HG03064 (cell line): ENCODE measurements at regions not wholly inside any gene's neighbourhood (a gene's known extent, or its start where the extent isn't known, plus 50 kb on each side); places are given as distances from the start of the nearest gene placed in this dataset.
"Not testable (repeated sequence)": the region's sequence is repeated elsewhere in the genome, so short reads cannot be mapped to it uniquely, and the experiment has no call there.

Experiments used
- ATAC-seq: cut with Tn5 transposase; IDR thresholded peaks from one replicate; pipeline ENCODE4 v1.9.1; 2021; ENCODE audit warnings: low read depth; ENCODE audit not compliant: unreplicated experiment

DNA sequence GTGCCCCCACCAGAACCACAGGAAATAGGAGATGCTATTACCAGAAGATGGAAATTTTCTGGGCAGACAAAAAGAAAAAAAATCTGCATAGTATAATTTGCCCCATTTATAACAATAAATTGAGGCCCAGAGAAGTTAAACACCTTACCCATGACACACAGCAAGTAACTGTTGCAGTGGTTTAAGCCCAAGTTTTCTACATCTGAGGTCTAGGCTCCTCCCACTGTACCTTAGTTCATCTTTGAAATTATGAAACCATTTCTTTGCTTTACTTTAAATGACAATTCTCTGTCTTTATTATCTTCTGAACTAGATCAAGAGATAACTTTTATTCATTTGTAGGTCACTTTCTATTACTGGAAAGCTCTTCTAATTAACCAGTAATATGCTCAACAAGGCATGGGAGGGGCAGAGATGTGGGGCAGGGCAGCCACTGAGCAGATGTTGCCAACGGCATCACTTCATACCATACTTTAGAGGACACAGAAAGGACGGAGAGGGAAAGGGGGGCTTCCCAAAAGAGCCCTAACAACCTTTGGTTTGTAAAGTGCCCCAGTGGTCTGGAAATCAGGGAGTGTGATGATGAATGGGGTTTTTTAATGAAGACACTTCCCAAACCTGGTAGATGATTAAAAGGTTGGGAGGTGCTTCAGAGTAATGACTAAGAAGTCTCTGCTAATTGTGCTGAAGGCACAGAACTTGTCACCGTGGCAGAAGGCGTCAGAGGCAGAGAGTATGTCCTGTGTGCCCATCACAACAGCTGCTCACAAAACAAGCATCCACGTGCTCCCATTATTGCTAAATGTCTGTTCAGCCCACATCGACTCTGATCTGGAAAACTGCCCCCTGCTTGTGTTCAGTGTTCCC is 342.5 kb downstream of the SHQ1 start:
- no peak for ATAC-seq

DNA sequence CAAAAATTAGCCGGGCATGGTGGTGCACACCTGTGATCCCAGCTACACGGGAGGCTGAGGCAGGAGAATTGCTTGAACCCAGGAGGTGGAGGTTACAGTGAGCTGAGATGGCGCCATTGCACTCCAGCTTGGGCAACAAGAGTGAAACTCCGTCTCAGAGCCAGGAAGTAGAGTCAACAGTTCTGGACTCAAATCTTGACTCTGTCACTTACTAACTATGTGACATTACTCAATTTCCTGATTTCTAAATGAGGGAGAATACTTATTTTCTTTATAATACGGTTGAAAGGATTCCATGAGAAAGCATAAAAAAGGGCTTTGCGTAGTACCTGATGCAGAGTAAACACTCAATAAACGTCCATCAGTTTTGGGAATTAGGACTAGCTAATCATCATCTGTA is 350.7 kb downstream of the SHQ1 start:
- not testable (repeated sequence) for ATAC-seq

DNA sequence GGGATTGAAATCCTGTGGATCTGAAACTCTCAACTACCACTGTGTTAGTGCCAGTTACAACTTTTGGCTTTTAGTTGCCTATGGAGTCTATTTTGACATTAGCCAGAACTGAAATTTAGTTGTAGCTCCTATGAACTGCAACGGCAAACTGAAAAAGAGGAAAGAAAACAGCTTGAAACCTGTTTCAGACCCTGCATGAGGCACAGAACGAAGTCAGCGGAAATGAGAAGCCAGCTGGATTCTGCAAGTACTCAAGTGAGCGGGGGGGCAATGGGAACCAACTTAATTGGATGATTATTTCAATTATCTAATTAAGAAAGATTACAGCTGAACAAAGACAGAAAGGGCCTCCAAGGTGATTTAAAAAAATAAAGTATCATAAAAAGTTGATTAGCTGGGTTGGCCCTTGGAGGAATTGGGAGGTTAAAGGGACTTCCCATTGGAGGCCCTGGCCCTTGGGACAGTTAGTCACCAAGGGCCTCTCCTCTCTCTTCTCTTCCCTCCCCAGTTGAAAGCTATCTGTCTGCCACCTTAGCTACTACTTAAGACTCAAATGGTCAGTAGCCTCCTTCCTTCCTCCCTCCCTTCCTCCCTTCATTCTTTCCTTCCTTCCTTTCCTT is 352.1 kb downstream of the SHQ1 start:
- ATAC-seq: no peak

DNA sequence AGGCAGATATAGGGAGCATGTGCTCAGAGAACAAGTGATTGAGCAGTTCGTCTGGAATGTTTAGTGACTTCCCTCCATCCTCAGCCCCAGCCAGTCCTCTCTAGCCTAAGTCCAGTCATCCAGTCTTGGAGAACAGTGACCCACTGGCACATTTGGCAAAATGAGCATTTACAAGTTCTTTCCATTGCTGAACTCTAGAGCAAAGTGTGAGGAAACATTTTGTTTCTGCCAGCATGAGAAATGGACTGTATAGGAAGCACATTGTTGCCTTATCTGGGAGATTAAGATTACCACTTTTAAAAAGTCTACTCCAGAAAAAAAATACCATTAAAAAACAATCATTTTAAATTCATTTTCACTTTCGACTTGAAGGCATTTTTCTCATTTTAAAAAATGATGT is 353.6 kb downstream of the SHQ1 start:
- no peak for ATAC-seq

DNA sequence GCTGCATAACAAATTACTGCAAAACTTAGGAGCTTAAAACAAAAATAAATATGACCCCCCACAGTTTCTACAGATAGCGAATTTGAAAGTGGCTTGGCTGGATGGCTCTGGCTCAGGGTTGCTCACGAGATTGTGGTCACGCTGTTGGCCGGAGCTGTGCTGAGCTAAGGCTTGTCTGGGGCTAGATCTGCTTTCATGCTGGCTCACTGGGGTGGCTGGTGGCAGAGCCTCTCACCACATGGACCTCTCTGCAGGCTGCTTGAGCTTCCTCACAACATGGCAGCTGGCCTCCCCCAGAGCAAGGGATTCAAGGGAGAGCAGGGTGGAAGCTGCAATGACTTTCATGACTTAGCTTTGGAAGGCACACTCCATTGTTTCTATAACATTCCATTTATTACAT is 354.1 kb downstream of the SHQ1 start:
- ATAC-seq: no peak

DNA sequence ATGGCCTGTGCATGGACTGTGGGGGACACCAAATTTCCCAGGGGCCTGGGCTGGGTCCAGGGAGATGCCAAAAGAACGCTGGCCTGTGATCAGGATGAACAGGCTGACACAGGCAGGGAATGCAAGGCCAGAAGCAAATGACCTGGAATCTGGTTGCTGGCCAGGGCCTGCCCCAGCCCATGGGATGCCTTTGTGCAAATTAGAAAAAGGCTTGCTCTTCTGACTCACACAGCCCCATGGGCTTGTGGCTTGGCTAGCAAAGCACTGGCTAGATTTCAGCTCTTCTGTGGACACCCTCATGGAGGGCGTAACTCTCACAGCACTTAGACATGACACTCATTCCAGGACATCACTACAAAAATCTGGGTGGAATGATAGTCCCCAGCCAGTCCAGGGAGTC is 356.0 kb downstream of the SHQ1 start:
- no peak for ATAC-seq

DNA sequence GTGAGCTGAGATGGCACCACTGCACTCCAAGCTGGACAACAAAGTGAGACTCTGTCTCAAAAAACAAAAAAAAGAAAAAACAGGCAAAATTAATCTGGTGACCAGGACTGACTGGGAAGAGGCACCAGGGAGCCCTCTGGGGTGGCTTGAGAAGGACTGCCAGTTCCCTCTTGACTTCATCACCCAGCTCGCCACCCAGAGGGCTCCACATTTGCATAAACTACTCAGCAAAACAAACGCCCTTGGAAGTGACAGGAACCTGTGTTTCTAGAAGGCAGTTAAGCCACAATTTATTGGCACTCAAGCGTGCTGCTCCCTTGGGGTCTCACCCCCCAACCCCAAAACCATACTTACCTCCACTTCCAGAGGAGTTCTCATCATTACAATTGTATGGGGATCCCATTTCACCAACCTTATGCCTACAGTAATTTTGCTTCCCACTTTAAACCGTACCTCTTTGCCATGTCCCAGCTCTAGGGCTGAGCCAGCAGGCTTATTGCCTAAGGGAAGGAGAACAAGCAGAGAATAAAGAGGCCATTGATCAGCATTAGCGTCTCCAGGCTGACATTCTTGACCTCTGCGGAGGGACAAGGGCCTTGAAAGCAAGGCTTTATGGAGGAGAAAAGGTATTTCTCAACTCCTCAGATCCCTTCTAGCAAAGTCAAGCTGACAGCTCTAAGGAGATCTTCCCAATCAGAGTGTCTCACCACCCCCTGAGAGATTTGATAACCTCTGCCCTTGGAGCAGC is 357.4 kb downstream of the SHQ1 start:
- no peak for ATAC-seq

DNA sequence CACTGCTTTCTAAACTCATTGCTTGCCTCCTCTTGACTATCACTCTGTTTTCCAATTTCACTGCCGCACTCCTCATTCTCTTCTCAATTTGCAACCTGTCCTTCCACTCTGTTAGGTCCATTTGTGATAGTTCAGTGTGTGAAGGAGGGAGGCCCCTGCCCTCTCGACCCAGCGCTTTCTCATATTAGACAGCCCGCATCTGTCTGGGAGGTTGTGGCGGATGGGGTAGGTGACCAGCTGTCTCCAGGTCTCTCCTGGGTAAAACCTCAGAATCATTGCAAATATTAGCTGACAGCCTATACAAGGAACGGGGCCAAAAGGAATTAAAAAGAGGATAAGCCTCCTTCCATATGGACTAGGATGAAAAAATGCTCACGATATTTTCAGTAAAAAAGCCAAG is 358.3 kb downstream of the SHQ1 start:
- no peak for ATAC-seq

DNA sequence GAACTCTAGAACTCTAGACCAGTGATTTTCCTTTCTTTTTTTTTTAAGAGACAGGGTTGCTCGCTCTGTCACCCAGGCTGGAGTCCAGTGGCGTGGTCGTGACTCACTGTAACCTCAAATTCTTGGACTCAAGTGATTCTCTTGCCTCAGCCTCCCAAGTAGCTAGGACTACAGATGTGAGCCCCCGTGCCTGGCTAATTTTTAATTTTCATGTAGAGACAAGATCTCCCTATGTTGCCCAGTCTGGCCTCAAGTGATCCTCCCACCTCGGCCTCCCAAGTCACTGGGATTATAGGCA is 359.6 kb downstream of the SHQ1 start:
- no peak for ATAC-seq

DNA sequence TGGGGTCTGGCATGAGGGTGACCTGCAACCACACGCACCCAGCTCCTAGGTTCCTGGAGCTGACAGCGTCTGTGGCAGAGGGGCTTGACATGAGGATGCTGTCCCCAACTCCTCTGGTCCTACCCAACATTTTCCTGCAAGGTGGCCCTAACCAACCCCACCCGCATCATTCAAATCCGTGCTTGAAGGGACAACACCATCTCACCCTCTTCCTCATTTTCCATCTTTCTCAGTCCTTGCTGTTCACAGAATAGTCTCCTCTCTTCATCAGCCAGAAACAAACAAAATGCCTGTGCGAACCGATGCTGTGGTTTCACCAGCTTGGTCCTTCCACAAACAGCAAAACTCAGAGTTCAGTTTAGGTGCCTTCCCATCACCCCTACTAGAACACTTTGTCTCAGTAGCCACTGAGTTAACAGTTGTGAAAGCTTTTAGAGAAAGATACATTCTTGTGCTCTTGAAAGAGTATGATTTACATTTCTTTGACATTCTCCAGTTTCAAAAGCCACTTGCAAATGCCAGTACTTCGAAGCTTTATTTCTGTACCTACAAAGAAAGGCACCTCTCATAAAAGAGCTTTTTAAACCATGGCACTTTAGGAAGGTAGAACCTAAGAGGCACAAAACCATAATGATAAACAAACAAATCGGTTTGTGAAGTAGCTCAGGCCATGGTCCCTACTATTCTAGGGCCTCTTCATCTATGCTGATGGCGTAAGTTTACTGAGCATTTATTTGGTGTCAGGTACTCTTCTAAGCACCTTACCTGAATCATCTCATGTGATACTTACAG is 360.1 kb downstream of the SHQ1 start:
- no peak for ATAC-seq

DNA sequence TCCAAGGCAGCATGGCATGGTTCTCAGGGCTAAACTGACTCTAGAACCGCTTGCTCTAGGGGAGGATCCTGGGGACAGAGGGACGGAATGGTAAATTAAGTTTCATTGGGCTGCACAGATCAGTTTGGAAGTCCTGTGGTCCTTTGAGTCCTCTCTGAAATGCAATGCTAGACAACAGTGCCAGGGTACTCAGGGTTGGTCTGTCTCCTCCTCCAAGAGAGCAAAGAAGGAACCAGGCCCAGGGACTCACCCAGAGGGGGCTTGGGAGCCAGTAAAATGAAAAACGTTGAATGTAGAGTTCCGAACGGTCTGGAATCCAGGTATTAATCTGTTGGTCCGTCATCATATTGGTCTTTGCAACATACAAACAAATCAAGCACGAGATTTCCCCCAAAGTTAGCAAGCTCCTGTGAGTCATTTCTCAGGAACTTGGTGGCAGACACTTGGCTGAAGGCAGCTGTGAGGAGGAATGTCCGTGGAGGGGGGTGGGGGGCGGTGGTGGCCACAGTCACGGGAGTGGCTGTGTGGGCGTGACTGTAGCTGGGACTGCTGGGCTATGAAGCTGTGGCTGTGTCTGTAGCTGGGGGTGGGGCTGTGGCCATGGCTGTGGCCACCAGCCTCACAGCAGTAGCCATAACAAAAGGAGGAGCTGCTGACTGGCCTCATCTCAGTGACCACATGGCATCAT is 361.0 kb downstream of the SHQ1 start:
- no peak for ATAC-seq

DNA sequence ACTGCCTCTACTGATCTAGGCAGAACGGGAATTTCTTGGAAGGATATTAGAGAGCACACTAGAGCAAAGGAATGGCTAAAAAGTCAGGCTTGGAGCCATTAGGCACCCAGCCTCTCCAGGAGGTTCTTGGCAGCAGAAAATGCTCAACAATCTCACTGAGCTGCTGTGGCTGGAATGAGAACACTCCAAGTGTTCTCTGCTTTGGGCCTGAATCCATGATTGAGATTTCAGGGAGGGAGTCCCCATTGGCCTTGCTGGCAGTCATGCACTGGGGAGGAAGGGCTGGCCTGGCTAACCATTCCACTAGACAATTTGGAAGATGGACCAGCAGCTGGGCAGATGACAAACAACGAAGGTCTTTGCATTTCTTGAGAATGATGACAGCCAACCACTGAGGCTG is 362.6 kb downstream of the SHQ1 start:
- no peak for ATAC-seq

DNA sequence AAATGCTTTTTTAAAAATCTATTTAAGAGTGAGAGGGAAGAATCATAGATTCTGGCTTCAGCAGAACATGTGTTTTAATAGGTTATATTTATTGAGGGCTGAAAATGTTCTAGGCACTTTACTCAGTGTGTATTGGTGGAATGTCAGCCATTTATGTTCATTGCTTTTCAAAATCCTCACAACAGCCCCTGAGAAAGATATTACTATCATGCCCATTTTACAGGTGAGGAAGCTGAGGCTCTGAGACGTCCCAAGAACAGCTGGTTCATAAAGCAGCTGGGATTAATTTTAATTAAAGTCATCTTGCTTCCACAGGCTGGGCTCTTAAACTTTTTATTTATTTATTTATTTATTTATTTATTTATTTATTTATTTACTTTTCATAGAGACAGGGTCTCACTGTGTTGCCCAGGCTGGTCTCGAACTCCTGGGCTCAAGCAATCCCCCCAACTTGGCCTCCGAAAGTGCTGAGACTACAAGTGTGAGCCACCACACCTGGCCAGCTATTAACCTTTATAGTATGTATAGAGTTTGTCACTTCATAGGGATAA is 364.6 kb downstream of the SHQ1 start:
- ATAC-seq: no peak

DNA sequence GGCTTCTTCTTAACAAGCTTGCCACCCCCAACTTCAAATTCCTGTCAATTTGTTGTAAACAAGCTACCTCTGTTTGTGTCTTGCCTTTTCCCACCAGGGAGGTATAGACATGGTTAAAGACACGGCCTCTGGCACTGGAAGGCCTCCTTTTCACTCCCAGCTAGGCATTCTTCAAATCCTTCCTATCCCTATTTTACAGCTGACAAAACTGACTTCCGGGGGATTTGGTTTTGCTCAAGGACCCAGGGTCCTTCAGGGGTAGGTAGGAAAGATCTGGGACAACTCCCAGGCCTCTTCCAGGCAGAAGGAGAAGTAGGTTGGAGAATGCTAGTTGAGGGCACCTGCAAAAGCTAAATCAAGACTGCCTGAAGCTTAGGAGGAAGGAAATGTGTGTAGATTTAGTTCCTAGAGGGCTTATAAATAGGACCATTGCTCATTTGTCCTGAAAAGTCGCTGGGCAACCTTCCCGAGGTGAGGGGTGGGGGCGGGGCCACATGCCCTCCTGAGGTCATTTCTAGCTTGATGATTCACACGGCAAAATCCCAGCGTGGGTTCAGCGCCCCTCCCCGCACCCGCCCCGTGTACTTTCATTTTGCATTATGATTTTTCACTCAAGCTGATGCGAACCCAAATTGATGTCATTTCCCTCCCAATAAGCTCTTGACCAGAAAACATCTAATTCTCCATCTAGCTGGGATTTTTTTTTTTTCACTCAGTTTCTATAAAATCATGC is 365.5 kb downstream of the SHQ1 start:
- ATAC-seq: no peak

DNA sequence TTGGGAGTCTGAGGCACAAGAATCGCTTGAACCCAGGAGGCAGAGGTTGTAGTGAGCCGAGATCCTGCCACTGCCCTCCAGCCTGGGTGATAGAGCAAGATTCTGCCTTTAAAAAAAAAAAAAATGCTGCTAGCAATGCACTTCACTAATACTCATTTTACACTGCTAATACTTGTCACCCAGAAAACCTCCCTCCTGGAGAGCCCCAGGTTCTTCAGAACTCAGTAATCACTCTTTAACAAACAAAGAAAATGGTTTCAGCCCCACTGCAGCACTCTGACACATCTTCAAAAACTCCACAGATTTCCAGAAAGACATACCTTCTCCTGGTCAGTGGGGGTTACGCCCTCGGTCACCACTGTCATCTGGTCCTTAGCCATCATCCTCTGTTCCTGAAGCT is 366.7 kb downstream of the SHQ1 start:
- no peak for ATAC-seq

DNA sequence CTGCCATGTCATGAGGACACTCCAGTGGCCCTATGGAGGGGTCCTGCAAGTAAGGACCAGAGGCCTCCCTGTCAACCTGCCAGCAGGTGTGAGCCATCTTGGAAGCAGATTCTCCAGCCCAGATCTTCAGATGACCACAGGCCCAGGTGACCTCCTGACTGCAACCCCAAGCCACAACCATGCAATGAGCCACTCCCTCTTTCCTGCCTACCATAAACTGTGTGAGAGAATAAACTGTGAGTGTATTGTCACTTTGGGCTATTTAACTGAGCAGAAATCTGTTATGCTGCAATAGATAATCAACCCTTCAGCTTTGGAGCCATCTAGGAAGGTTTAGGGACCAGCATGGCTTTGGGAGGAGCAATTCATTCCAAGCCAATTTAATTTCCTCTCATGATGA is 367.9 kb downstream of the SHQ1 start:
- ATAC-seq: no peak

DNA sequence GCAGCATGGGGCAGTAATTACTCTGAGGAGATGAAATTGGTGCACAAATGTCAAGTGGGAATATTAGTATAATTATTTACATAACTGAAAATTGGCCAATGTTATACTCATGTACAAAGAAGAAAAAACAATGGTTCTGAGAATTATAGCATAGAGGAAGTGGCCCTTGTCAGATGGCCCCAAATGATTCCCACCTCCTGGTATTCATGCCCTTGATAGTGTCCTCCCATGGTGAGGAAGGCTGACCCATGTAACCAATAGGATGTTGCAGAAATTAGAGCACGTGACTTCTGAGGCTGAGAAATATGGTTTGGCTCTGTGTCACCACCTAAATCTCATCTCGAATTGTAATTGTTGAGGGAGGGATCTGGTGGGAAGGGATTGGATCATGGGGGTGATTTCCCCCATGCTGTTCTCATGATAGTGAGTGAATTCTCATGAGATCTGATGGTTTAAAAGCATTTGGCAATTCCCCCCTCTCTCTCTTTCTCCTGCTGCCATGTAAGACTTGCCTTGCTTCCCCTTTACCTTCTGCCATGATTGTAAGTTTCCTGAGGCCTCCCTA is 368.5 kb downstream of the SHQ1 start:
- no peak for ATAC-seq

DNA sequence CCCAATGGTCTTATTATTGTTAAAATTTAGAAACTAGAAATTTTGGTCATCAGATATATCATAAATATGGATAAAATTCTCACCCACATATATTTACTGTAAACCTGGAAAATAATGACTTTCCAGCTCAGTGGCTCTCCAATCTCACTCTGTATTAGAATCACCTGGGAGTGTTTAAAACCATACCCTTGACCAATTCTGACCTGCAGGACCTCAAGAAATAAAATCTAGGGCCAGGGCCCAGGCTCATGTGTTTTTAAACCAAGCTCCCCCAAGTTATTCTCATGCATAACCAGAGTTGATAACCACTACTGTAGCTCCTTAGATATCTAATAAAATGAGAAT is 372.1 kb downstream of the SHQ1 start:
- no peak for ATAC-seq
